Panc1 (cell line): ENCODE measurements at regions not wholly inside any gene's neighbourhood (a gene's known extent, or its start where the extent isn't known, plus 50 kb on each side); places are given as distances from the start of the nearest gene placed in this dataset.

Experiments used
- ATAC-seq: fragments of 200-7000 bp; cut with Tn5 transposase; 2 replicates; pipeline ENCODE4 v1.9.1; 2020; ENCODE audit warnings: mild to moderate bottlenecking, moderate library complexity
- BruUV-seq: library from RNA; stranded (reverse); fragments of 400-500 nt; replicated peaks from 2 replicates; lab custom pipeline; 2021; lab: Mats Ljungman, UMichigan
- CTCF ChIA-PET: fragments of 300-600 bp; sonication (Branson Sonifier 250); formaldehyde crosslinking; loops from one replicate; lab custom pipeline; 2022; ENCODE audit warnings: antibody characterized with exemption; lab: Charles Lee
- POLR2A ChIA-PET: fragments of 300-600 bp; sonication (Branson Sonifier 250); formaldehyde crosslinking; loops from one replicate; lab custom pipeline; 2022; ENCODE audit warnings: antibody characterized with exemption; lab: Charles Lee
- DNase-seq: peaks from one replicate; pipeline ENCODE4 v3.0.0-alpha.2; 2010; ENCODE audit warnings: low read depth, low spot score
- H3K27ac ChIP-seq: 2 replicates; pipeline ENCODE4 v1.5.1; 2011; ENCODE audit warnings: mild to moderate bottlenecking, low read length, inconsistent platforms
- H3K27me3 ChIP-seq: fragments of 200-500 bp; sonication (Bioruptor generic); 2 replicates; pipeline ENCODE4 v1.6.0; 2014; ENCODE audit warnings: low read length, inconsistent platforms; ENCODE audit not compliant: control insufficient read depth, insufficient read depth
- H3K36me3 ChIP-seq: fragments of 200-500 bp; sonication (Bioruptor generic); 2 replicates; pipeline ENCODE4 v1.5.1; 2014; ENCODE audit warnings: inconsistent platforms, mild to moderate bottlenecking, low read length, moderate library complexity; ENCODE audit not compliant: control insufficient read depth, insufficient read depth
- H3K4me1 ChIP-seq: 2 replicates; pipeline ENCODE4 v1.5.1; 2011; ENCODE audit warnings: inconsistent platforms, mild to moderate bottlenecking, low read length, moderate library complexity; ENCODE audit not compliant: control insufficient read depth, insufficient read depth
- H3K4me3 ChIP-seq, 2 experiments: 2 replicates each; pipeline ENCODE4 v1.5.1; 2011 to 2012; ENCODE audit warnings: low read depth in 2 of 2, low read length in 2 of 2, mild to moderate bottlenecking in 2 of 2, inconsistent platforms in 1 of 2, moderate library complexity in 1 of 2
- H3K9me3 ChIP-seq: fragments of 200-500 bp; sonication (Bioruptor generic); 2 replicates; pipeline ENCODE4 v1.5.1; 2014; ENCODE audit warnings: low read depth, mild to moderate bottlenecking, inconsistent platforms, low read length, moderate library complexity; ENCODE audit not compliant: control insufficient read depth, insufficient read depth
- POLR2AphosphoS5 ChIP-seq: IDR thresholded peaks from 2 replicates; pipeline ENCODE4 v1.6.1; 2012; ENCODE audit warnings: mild to moderate bottlenecking, low read depth, low read length, moderate library complexity
- SIN3A ChIP-seq: IDR thresholded peaks from 2 replicates; pipeline ENCODE4 v1.6.1; 2012; ENCODE audit warnings: low read depth, mild to moderate bottlenecking, low read length, moderate library complexity, borderline replicate concordance; ENCODE audit not compliant: insufficient read depth
- TCF7L2 ChIP-seq: IDR thresholded peaks from 2 replicates; pipeline ENCODE4 v1.6.1; 2011; ENCODE audit warnings: mild to moderate bottlenecking, low read depth, low read length, inconsistent platforms
- in situ Hi-C: cut with HindIII; loops from 2 replicates; pipeline ENCODE4 v1.10.0; 2016; ENCODE audit warnings: low sequenced_read_pairs, low pct_unique_long_range_greater_than_20kb
- intact Hi-C: fragments of 100-400 bp; cut with micrococcal nuclease; formaldehyde crosslinking; loops from one replicate; pipeline ENCODE4 v1.10.0; 2022; ENCODE audit not compliant: unreplicated experiment
- TF ChIP-seq, protein P1 (sequence below): fragments of 450-650 bp; IDR thresholded peaks from 2 replicates; pipeline ENCODE4 v1.5.1; 2017; ENCODE audit warnings: mild to moderate bottlenecking
- TF ChIP-seq, protein P2 (sequence below), 2 experiments: IDR thresholded peaks; 2 replicates each; pipeline ENCODE4 v1.6.1; 2011 to 2012; ENCODE audit warnings: low read depth in 2 of 2, control low read depth in 1 of 2, low read length in 1 of 2, mild to moderate bottlenecking in 1 of 2, moderate library complexity in 1 of 2; ENCODE audit not compliant: insufficient read depth in 1 of 2

DNA sequence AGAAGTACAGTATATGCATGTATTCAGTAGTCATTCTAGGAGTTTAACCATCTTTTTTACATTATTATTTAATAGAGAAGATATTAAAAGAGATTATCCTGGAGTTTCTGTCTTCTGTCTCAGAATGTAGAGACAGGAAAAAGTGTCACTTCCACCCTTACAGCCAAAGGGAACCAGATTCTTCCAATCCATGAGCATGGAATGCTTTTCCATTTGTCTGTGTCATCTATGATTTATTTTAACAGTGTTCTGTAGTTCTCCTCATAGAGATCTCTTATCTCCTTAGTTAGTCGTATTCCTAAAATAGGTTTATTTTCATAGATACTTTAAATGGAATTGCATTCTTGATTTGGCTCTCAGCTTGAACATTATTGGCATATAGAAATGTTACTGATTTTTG, 959.5 kb upstream of the PIK3C3 start:
- ATAC-seq: no peak
- no peak for TF ChIP-seq POLR2AphosphoS5
- Histone ChIP-seq H3K4me3 (no peak overlapping the region), H3K27ac (no peak overlapping the region), H3K27me3 (no peaks in the 10 kb centered on the region), H3K36me3 (no peaks in the 10 kb centered on the region), H3K4me1 (no peaks in the 10 kb centered on the region), H3K9me3 (no peaks in the 10 kb centered on the region)
- POLR2A ChIA-PET: no interaction called here
- CTCF ChIA-PET: no interaction called here
- no TSS peak for BruUV-seq
- DNase-seq: no peak
- in situ Hi-C loops: no loop called here
- intact Hi-C loops: no loop called here

DNA sequence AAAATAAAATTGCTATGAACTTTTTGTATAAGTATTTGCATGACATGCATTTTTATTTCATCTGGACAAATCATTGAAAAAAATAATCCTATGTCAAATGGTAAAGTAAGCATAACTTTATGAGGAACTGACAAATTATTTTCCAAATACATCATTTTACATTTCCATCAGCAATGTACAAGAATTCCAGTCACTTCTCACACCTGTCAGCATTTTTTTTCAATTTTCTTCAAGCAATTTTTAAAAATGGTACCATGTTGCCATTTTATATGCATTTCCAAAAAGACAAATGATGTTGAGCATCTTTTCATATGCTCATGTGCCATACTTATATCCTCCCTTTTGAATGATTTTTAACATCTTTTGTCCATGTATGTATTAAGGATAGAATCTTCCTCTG, 961.7 kb upstream of the PIK3C3 start:
- no peak for DNase-seq
- Histone ChIP-seq H3K4me1 (no peaks in the 10 kb centered on the region), H3K36me3 (no peaks in the 10 kb centered on the region), H3K9me3 (no peaks in the 10 kb centered on the region), H3K27me3 (no peaks in the 10 kb centered on the region), H3K4me3 (no peak overlapping the region), H3K27ac (no peak overlapping the region)
- no peak for ATAC-seq
- no TSS peak for BruUV-seq
- in situ Hi-C loops: no loop called here
- TF ChIP-seq, protein P1, sequence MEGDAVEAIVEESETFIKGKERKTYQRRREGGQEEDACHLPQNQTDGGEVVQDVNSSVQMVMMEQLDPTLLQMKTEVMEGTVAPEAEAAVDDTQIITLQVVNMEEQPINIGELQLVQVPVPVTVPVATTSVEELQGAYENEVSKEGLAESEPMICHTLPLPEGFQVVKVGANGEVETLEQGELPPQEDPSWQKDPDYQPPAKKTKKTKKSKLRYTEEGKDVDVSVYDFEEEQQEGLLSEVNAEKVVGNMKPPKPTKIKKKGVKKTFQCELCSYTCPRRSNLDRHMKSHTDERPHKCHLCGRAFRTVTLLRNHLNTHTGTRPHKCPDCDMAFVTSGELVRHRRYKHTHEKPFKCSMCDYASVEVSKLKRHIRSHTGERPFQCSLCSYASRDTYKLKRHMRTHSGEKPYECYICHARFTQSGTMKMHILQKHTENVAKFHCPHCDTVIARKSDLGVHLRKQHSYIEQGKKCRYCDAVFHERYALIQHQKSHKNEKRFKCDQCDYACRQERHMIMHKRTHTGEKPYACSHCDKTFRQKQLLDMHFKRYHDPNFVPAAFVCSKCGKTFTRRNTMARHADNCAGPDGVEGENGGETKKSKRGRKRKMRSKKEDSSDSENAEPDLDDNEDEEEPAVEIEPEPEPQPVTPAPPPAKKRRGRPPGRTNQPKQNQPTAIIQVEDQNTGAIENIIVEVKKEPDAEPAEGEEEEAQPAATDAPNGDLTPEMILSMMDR: no peak
- no peak for TF ChIP-seq POLR2AphosphoS5
- TF ChIP-seq SIN3A: no peak
- ChIA-PET POLR2A (no interaction called here), CTCF (no interaction called here)
- intact Hi-C loops: no loop called here

DNA sequence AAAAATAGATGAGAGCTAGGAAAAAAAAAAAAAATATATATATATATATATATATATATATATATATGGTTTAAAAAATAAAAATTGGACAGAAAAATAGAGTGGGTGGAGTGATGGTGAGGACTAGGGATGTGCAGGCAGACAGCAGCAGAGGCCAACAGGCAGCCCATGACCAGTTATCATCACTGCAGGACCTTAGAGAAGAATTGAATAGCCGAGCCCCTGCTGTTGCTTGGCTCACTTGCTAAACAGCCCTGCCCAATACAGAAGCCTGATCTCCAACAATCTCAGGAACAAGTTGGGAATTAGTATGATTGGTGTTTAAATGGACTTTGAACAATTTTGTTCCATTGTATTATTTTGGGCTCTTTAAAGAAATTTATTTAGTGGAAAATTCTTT, 967.5 kb upstream of the PIK3C3 start:
- H3K4me1 ChIP-seq: no peaks in the 10 kb centered on the region
- TF ChIP-seq TCF7L2 (no peak), POLR2AphosphoS5 (no peak), SIN3A (no peak)
- TF ChIP-seq, protein P1: no peak
- TF ChIP-seq, protein P2, sequence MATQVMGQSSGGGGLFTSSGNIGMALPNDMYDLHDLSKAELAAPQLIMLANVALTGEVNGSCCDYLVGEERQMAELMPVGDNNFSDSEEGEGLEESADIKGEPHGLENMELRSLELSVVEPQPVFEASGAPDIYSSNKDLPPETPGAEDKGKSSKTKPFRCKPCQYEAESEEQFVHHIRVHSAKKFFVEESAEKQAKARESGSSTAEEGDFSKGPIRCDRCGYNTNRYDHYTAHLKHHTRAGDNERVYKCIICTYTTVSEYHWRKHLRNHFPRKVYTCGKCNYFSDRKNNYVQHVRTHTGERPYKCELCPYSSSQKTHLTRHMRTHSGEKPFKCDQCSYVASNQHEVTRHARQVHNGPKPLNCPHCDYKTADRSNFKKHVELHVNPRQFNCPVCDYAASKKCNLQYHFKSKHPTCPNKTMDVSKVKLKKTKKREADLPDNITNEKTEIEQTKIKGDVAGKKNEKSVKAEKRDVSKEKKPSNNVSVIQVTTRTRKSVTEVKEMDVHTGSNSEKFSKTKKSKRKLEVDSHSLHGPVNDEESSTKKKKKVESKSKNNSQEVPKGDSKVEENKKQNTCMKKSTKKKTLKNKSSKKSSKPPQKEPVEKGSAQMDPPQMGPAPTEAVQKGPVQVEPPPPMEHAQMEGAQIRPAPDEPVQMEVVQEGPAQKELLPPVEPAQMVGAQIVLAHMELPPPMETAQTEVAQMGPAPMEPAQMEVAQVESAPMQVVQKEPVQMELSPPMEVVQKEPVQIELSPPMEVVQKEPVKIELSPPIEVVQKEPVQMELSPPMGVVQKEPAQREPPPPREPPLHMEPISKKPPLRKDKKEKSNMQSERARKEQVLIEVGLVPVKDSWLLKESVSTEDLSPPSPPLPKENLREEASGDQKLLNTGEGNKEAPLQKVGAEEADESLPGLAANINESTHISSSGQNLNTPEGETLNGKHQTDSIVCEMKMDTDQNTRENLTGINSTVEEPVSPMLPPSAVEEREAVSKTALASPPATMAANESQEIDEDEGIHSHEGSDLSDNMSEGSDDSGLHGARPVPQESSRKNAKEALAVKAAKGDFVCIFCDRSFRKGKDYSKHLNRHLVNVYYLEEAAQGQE (IDR thresholded peaks at IDR 0.05; ENCODE audit: insufficient read depth in 1 of 2, low read depth in 2 of 2, low read length in 1 of 2): no peak
- DNase-seq (no peak), ATAC-seq (no peak)
- intact Hi-C loops: no loop called here
- in situ Hi-C loops: no loop called here
- BruUV-seq: no TSS peak
- ChIA-PET POLR2A (no interaction called here), CTCF (no interaction called here)
- H3K27me3 ChIP-seq: no peaks in the 10 kb centered on the region
- no peaks in the 10 kb centered on the region for H3K36me3 ChIP-seq
- H3K27ac ChIP-seq: no peak overlapping the region
- no peaks in the 10 kb centered on the region for H3K9me3 ChIP-seq
- H3K4me3 ChIP-seq: no peak overlapping the region
